Smooth muscle cell (in vitro differentiated cells): ENCODE measurements at regions not wholly inside any gene's neighbourhood (a gene's known extent, or its start where the extent isn't known, plus 50 kb on each side); places are given as distances from the start of the nearest gene placed in this dataset.

Experiments used
- DNase-seq: peaks from one replicate; lab custom pipeline; 2025; ENCODE audit not compliant: unreplicated experiment; lab: John Stamatoyannopoulos, UW
- H2AFZ ChIP-seq: fragments of 200-600 bp; sonication (generic); 2 replicates; pipeline ENCODE4 v1.6.0; 2016; ENCODE audit warnings: antibody characterized with exemption, low read depth, mild to moderate bottlenecking
- H3F3A ChIP-seq: fragments of 200-600 bp; sonication (generic); 2 replicates; pipeline ENCODE4 v1.6.0; 2017; ENCODE audit warnings: antibody characterized with exemption, low read depth
- H3K27ac ChIP-seq: fragments of 200-600 bp; sonication (generic); 2 replicates; pipeline ENCODE4 v1.5.1; 2016; ENCODE audit warnings: low read depth, mild to moderate bottlenecking
- H3K27me3 ChIP-seq: fragments of 200-600 bp; sonication (generic); 2 replicates; pipeline ENCODE4 v1.6.1; 2016; ENCODE audit warnings: low read depth, mild to moderate bottlenecking
- H3K36me3 ChIP-seq: fragments of 200-600 bp; sonication (generic); 2 replicates; pipeline ENCODE4 v1.5.1; 2016; ENCODE audit warnings: low read depth
- H3K4me1 ChIP-seq: fragments of 200-600 bp; sonication (generic); 2 replicates; pipeline ENCODE4 v1.5.1; 2016; ENCODE audit warnings: low read depth
- H3K4me2 ChIP-seq: fragments of 200-600 bp; sonication (generic); 2 replicates; pipeline ENCODE4 v1.6.0; 2016; ENCODE audit warnings: mild to moderate bottlenecking
- H3K4me3 ChIP-seq: fragments of 200-600 bp; sonication (generic); 2 replicates; pipeline ENCODE4 v1.5.1; 2016; ENCODE audit warnings: mild to moderate bottlenecking
- H3K79me2 ChIP-seq: fragments of 200-600 bp; sonication (generic); 2 replicates; pipeline ENCODE4 v1.6.0; 2016; ENCODE audit warnings: low read depth, mild to moderate bottlenecking
- H3K9ac ChIP-seq: fragments of 200-600 bp; sonication (generic); 2 replicates; pipeline ENCODE4 v1.6.0; 2016; ENCODE audit warnings: low read depth
- H3K9me3 ChIP-seq: fragments of 200-600 bp; sonication (generic); replicated peaks from 2 replicates; pipeline ENCODE4 v1.5.1; 2016; ENCODE audit warnings: low read depth
- H4K20me1 ChIP-seq: fragments of 200-600 bp; sonication (generic); 2 replicates; pipeline ENCODE4 v1.6.0; 2016; ENCODE audit warnings: low read depth
- WGBS: methylation state at CpG from one replicate; pipeline ENCODE4 v1.1.7; 2016; ENCODE audit warnings: low lambda C conversion rate; 5-methylcytosine and 5-hydroxymethylcytosine counted together
- TF ChIP-seq, protein P1 (sequence below): fragments of 200-600 bp; sonication (generic); IDR thresholded peaks from 2 replicates; pipeline ENCODE4 v1.5.1; 2017; ENCODE audit warnings: borderline replicate concordance, mild to moderate bottlenecking, antibody characterized with exemption; ENCODE audit not compliant: insufficient read depth, poor library complexity, severe bottlenecking

DNA sequence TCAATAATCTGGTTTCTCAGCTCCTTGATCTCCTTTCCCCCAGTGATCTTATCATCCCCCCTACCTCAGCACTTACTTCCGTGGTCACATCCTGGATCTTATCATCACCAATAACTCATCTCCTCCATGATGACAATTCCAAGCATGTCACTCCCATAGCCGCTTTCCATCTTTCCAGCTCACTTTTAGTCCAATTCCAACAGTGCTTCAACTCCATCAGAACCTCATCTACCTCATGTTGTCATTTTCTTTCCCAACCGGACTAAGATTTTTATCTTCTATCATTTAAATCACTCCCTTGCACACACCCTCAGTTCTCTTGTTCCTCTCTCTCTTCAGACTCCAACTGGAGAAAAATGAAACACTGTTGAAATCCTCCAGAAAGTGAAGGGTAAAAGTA, 75.9 kb upstream of the UBE2E2 start:
- WGBS: 91% methylated on average over 3 of the region's 3 CpGs
- TF ChIP-seq, protein P1, sequence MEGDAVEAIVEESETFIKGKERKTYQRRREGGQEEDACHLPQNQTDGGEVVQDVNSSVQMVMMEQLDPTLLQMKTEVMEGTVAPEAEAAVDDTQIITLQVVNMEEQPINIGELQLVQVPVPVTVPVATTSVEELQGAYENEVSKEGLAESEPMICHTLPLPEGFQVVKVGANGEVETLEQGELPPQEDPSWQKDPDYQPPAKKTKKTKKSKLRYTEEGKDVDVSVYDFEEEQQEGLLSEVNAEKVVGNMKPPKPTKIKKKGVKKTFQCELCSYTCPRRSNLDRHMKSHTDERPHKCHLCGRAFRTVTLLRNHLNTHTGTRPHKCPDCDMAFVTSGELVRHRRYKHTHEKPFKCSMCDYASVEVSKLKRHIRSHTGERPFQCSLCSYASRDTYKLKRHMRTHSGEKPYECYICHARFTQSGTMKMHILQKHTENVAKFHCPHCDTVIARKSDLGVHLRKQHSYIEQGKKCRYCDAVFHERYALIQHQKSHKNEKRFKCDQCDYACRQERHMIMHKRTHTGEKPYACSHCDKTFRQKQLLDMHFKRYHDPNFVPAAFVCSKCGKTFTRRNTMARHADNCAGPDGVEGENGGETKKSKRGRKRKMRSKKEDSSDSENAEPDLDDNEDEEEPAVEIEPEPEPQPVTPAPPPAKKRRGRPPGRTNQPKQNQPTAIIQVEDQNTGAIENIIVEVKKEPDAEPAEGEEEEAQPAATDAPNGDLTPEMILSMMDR: no peak
- H3F3A ChIP-seq: no peaks in the 10 kb centered on the region
- H3K27ac ChIP-seq: no peak overlapping the region
- H3K4me1 ChIP-seq: peaks cover 3% of the 10 kb centered on the region
- no peaks in the 10 kb centered on the region for H3K9me3 ChIP-seq
- H3K79me2 ChIP-seq: no peaks in the 10 kb centered on the region
- DNase-seq: no peak
- H3K27me3 ChIP-seq: no peaks in the 10 kb centered on the region
- H3K4me2 ChIP-seq: no peak overlapping the region
- H2AFZ ChIP-seq: no peak overlapping the region
- H3K36me3 ChIP-seq: no peaks in the 10 kb centered on the region
- H3K4me3 ChIP-seq: no peak overlapping the region
- no peaks in the 10 kb centered on the region for H4K20me1 ChIP-seq
- no peak overlapping the region for H3K9ac ChIP-seq

DNA sequence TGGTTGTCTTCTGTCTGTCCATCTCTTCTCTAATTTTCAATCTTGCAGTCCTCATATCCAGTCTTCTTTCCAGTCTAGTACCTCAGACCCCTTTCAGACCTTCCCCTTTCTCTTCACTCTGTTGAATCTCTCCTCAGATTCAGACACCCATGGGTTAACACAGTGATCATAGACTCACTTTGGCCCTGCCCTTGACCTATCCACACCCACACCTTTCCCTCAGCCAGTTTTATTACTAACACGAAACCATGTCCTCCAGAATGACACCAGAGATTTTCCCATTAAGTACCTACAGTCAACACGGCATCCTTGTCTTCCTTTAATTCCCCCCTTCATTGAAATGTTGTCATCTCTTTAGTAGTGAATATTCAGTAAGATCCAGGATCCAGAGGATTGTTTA, 74.5 kb upstream of the UBE2E2 start:
- H3K27ac ChIP-seq: peak overlapping the region; percentile 27
- no peaks in the 10 kb centered on the region for H3K9me3 ChIP-seq
- H3K79me2 ChIP-seq: no peaks in the 10 kb centered on the region
- DNase-seq: no peak
- TF ChIP-seq, protein P1: no peak
- no peaks in the 10 kb centered on the region for H3K36me3 ChIP-seq
- peak overlapping the region; percentile 39 for H3K4me3 ChIP-seq
- H3K4me1 ChIP-seq: peaks cover 3% of the 10 kb centered on the region
- H2AFZ ChIP-seq: peak overlapping the region; percentile 20
- no peak overlapping the region for H3K9ac ChIP-seq
- WGBS: 50% methylated on average over 2 of the region's 2 CpGs
- peak overlapping the region; percentile 79 for H3K4me2 ChIP-seq
- H3K27me3 ChIP-seq: no peaks in the 10 kb centered on the region
- H3F3A ChIP-seq: no peaks in the 10 kb centered on the region
- H4K20me1 ChIP-seq: no peaks in the 10 kb centered on the region

DNA sequence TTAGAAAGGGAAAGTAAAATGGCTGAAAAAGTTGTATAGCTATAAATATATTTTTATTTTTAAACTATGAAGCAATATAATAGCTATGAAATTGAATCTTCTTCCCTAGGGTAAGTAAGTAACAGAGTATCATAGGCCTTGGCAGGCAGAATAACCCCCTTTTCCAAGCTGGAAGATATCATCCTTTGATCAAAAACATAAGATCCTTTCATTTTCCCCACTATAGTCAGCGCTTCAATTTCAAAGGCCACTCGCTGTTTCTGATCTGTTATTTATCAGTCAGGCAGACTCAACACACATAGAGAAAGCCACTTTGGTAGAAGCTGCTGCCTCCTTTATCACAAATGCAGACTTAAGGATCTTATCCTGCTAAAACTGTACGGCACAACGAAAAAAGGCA, 74.0 kb upstream of the UBE2E2 start:
- H2AFZ ChIP-seq: peak overlapping the region; percentile 84
- no peak for DNase-seq
- H3F3A ChIP-seq: no peaks in the 10 kb centered on the region
- H3K4me3 ChIP-seq: peak overlapping the region; percentile 39
- no peaks in the 10 kb centered on the region for H4K20me1 ChIP-seq
- peak overlapping the region; percentile 24 for H3K9ac ChIP-seq
- H3K79me2 ChIP-seq: no peaks in the 10 kb centered on the region
- H3K9me3 ChIP-seq: no peaks in the 10 kb centered on the region
- H3K36me3 ChIP-seq: no peaks in the 10 kb centered on the region
- no peaks in the 10 kb centered on the region for H3K27me3 ChIP-seq
- peak overlapping the region; percentile 27 for H3K27ac ChIP-seq
- TF ChIP-seq, protein P1: no peak
- peak overlapping the region; percentile 79 for H3K4me2 ChIP-seq
- peaks cover 3% of the 10 kb centered on the region for H3K4me1 ChIP-seq
- 17% methylated on average over 4 of the region's 4 CpGs for WGBS

DNA sequence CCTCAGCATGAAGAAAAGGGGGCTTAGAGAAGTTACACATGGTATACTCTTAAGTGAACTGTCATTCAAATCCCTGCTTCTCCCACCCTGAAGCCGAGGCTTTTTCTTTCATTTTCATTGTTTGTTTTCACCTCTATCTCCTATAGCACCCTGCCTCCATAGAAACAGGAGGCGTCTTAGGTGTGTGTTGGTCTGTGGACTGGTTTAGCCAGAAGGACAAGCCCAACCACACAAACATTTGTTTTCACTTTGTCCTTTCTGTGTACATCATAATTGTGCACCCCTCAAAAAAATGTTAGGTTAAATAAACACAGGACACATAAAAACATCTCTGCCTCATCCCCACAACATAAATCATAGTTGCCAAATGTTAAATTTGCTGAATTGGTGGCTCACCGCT, 73.3 kb upstream of the UBE2E2 start:
- H3K4me3 ChIP-seq: peak overlapping the region; percentile 39
- H3K79me2 ChIP-seq: no peaks in the 10 kb centered on the region
- TF ChIP-seq, protein P1: no peak
- H3K4me2 ChIP-seq: peak overlapping the region; percentile 79
- WGBS: 71% methylated on average over 3 of the region's 3 CpGs
- H3K36me3 ChIP-seq: no peaks in the 10 kb centered on the region
- DNase-seq: no peak
- H4K20me1 ChIP-seq: no peaks in the 10 kb centered on the region
- H3K9ac ChIP-seq: peak overlapping the region; percentile 24
- peaks cover 3% of the 10 kb centered on the region for H3K4me1 ChIP-seq
- H2AFZ ChIP-seq: peak overlapping the region; percentile 84
- no peaks in the 10 kb centered on the region for H3K27me3 ChIP-seq
- H3K9me3 ChIP-seq: no peaks in the 10 kb centered on the region
- H3K27ac ChIP-seq: peak overlapping the region; percentile 27
- no peaks in the 10 kb centered on the region for H3F3A ChIP-seq
